ENCODE measurements at regions not wholly inside any gene's neighbourhood (a gene's known extent, or its start where the extent isn't known, plus 50 kb on each side); places are given as distances from the start of the nearest gene placed in this dataset.
A peak's percentile ranks its signal among the peaks of the same experiment; 100 is the strongest.

DNA sequence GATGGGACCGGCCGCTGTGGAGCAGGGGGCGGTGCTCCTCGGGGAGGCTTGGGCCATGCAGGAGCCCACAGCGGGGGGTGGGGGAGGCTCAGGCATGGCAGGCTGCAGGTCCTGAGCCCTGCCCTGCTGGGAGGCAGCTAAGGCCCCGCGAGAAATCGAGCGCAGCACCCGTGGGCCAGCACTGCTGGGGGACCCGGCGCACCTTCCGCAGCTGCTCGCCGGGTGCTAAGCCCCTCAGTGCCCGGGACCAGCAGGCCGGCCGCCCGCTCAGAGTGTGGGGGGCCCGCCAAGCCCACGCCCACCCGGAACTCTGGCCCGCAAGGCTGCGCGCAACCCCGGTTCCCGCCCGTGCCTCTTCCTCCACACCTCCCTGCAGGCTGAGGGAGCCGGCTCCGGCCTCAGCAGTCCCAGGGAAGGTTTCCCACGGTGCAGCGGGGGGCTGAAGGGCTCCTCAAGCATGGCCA, 131.5 kb downstream of the SNX18 start:
- DNase-seq (ENCODE audit: low spot score): no peak

DNA sequence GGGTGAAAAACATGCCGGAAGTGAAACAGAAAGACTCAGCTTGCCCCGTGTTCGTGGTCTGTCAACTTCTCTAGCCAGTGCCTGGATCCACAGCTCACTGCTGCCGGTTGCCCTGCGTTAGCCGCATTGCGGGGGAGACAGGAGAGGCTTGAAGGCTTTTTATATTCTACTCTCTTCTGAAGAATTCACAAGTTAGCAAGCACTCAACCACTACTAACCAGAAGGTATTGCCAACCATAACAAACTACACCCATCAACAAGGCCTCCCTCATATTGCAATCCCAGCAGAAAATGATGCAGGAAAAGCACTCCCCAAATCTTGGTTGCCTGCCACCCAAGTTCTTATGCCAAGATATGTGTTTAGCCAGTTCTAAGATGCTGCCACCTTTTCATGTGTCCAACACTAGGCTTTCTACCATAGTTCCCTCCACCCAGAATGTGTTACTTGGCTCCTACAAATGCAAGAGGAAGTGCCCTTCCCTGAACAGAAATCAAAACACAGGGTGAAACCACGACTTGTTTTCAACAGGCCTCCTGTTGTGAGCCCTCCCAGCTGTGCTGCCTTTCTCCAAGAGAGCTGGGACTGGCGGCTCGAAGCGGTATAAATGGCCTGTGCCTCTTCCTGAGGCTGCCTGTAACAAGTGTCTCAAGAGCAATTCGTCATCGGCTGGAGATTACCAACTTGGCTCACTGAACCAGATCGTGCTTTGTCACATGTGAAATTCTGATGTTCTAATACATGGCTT, 129.0 kb downstream of the SNX18 start:
- DNase-seq (ENCODE audit: low spot score): peak; percentile 73

DNA sequence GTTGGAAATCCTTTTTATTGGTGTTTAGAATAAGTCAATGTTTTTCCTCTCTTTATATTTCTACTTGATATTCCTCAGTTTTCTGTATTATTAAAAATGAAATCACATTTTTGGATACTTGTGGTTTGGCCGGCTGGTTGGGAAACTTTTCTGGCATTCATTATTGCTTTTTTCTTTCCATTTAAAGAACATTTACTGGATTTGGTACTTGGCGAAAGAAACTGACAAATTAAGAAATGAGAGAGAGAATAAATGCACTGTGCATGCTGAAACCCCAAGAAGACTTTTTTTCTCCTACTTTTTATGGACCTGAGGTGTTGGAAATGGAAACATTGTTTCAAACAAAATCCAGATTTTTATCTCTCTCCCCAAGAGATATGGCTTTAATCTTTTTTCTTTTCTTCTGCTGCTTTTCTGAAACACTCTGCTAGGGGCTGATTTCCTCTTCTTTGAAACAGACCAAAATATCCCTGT, 128.4 kb downstream of the SNX18 start:
- no peak for DNase-seq (ENCODE audit: low spot score)

DNA sequence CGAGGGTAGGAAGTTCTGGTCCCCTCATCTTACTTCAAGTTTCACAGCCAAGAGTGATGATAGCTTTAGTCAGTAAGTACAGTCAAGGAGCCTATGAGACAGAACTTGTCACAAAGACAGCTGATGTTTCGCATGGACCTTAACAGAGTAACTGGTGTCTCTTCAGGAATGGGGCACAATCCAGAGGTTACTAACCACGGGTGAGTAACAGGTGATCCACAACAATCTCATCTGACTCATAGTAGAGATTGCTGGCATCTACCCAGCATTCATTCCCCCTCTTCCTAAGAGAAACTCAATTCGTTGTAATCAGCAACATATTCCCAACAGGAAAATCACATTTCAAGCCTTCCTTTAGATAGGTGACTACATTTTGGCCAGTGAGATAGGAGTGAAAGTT, 126.7 kb downstream of the SNX18 start:
- DNase-seq (ENCODE audit: low spot score): peak; percentile 37

DNA sequence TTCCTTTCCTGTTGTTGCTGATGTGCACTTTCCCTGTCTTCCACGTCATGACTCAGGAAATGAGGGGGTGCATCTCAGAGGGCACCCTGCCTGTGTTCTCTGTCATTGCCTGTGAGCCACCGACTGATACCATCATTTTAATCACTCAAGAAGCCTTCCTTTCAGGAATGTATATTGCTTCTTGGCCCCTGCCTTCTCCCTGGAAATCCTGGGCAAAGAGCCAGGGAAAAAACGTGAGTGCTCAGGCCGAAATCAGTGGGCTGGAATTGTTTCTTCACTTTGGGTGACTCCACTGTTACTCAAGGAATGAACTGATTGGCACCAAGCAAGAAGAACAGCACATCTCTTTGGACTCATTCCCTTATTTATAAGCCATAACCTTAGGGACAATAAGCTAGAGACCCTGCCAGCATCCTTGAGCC, 126.1 kb downstream of the SNX18 start:
- DNase-seq (ENCODE audit: low spot score): peak; percentile 17

GRCh38 chr5:54639621-54640020, 122.1 kb downstream of the SNX18 start:
- no peak for DNase-seq (ENCODE audit: low spot score)

DNA sequence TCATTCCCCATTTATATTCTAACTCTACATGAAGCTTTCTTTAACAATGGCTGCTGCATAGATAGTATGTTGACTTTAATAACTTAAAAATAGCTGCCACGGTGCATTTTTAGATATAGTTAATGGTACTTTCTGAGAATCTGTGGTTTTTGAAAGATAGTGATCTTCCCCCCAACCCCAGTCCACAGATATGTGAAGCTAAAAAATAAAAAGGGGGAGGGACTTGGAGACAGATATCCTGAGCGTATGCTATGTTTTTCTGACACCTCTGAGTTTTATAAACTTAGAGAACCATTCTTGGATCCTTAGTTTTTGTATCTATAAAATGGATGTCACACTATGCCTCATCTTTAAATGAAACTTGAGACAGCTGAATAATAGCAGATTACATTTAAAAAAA, 120.5 kb downstream of the SNX18 start:
- no peak for DNase-seq (ENCODE audit: low spot score)

DNA sequence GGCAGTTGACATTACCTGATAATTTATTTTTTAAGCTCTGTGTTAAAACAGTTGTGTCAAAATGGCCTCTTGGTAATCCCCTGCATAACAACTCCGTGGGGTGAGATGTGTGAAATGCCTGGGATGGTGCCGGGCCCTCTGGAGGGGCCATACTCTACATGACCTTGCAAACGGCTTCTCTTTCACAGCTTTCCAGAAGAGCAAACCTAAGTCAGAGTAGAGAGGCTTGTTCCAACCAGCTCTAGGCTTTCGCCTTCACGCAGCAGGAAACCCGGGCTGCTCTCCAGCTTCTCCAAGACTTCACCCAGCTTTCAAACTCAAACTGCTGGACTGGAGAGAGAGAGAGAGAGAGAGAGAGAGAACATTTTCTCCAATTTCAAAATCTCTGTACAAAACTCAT, 120.1 kb downstream of the SNX18 start:
- DNase-seq (ENCODE audit: low spot score): no peak

DNA sequence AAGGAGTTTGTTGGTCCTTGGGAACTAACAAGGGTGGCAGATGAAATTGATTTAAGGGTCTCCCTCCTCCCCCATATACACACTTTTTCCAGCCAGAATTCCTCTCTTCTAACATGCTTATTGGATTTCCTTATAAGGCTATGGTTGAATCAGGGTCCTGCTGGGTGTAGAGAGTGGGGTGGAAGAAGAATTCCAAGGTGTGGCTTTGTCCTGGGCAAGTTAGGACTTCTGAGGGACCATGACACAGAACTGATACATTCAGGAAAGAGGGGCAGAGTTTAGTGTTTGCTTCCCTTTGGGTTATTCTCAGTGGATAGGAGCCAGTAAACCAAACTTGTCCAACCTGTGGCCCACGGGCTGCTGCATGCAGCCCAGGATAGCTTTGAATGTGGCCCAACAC, 116.5 kb downstream of the SNX18 start:
- no peak for DNase-seq (ENCODE audit: low spot score)

DNA sequence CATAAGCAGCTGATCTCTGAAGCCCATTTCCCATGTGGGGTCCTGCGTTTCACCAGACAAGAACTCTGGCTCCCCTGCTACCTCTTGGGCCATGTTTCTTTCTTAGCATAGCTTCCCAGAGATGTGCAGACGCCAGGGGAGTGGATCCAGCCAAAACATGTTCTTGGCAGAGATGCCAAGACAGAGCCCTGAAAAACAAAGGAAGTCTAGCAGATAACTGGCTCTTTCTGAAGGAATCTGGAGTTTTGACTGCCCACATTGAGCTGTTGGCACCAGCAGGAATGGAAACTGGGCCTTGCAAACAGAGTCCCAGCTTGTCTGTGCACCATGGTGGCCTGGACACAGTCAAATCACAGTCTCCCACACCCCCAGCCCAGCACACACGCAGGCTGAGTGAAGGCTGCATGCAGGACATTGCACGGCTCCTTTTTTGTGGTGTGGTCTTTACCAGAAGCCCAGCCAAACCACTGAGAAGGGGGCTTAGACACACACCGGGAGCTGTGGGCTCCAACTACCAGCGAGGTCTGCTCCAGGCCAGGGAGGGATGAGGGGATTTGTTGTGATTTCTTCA, 114.7 kb downstream of the SNX18 start:
- no peak for DNase-seq (ENCODE audit: low spot score)

DNA sequence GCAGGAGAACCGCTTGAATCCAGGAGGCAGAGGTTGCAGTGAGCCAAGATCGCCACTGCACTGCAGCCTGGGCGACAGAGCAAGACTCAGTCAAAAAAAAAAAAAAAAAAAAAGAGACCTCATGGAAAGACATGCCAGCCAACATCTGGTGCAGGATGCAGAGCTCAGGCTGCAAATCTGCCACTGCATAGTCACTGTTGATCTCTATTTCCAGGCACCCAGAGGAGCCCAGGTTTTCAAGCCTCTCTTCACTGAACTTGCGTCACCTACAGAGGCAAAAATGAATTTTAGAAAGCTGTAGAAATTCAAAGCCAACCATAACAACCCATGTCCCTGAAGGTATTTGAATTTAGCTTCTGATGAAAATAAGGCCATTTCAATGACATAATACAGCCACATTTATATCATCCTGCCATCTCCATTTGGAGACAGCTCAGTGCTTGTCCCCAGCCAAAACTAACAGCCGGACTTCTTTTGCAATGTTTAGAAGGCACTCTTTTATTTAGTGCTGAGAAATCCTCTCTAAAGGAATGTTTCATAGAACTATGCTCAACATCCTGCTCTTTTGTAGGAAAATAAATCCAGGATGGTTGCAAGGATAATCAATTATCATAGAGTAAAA, 113.3 kb downstream of the SNX18 start:
- no peak for DNase-seq (ENCODE audit: low spot score)

DNA sequence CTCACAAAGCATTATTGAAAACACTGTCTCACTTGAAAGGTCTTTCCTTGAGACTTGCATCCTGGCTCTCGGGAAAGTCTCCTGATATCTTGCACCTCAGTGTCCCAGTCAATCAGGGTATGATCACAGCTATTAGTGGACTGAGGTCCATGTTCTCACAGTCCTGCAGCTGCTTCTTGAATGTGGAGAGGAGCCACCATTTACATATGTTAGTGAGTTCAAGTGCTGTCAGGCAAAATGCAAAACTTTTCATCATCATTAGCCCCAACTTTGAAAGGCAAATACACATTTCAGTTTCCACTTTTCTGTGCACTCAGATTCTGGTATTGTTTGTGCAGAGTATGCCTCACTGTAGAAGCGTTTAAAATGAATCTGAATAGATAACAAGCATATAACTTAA, 111.6 kb downstream of the SNX18 start:
- no peak for DNase-seq (ENCODE audit: low spot score)

DNA sequence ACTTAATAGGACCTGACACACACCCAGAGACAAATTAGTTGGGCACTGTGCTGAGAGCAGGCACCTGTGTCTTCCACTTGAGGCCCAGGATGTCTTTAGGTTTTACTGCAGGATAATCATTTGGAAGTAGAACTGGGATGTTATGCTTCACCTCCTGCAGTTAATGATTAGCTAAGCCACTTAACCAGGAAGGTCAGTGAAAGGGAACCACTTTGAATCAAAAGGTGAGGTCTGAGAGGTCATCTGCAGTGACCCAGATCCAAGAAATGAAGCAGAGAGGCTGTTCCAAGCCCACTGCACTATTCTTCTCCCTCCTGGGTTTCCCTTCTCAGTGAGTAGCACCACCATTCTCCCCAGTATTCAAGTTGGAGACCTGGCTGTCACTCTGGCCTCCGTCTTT, 110.5 kb downstream of the SNX18 start:
- no peak for DNase-seq (ENCODE audit: low spot score)

GRCh38 chr5:54626407-54626806, 108.8 kb downstream of the SNX18 start:
- DNase-seq (ENCODE audit: low spot score): no peak

GRCh38 chr5:54624805-54625568, 107.4 kb downstream of the SNX18 start:
- DNase-seq (ENCODE audit: low spot score): no peak

GRCh38 chr5:54621709-54622108, 104.2 kb downstream of the SNX18 start:
- DNase-seq (ENCODE audit: low spot score): no peak

DNA sequence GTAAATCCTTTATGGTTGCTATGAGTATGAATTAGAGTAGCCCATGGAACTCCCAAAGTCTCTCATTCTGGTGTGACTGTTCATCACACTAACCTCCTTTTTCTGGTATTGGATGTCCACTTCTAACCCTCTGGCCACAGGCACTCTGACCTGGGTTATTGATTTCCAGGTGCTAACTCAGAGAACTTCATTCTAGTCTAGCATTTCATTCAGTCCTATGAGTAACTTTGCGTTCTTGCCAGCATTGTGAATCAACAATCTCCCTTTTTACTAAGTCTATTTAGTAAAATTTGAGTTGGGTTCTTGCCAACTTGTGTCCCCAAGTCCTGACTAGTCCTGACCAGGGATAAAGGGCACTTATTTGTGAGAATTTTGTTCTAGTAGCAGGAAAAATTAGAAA, 103.5 kb downstream of the SNX18 start:
- DNase-seq (ENCODE audit: low spot score): no peak

DNA sequence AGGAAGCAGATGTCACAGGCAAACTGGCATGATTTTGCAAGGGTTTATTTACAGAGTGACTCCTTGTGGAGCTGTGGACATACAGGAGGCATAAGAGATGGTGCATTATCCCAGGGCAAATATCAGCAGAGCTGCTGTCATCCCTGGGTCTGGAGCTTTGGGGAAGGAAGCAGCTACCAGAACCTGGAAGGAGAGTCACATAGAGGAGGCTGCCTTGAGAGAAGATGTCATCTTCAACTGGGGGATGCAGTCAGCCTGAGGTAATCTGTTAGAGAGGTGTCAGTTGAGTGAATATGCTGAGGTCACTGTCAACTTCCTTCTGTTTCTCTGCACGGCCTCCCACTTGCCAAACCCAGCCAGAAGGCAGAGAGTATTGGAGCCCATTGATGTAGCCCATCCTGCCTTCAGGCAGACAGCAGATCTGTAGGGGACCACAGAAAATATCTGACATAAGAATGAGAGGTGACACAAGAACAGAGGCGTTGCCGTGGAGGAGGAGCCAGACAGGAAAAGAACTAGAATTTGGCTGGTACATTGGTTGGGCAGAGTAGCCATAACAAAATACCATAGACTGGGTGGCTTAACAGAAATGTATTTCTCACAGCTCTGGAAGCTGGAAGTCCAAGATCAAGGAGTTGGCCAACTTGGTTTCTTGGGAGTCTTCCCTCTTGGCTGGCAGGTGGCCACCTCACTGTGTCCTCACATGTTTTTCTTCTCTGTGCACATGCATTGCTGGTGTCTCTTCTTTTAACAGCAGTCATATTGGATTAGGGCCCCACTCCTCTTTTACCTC, 102.8 kb downstream of the SNX18 start:
- DNase-seq (ENCODE audit: low spot score): no peak

DNA sequence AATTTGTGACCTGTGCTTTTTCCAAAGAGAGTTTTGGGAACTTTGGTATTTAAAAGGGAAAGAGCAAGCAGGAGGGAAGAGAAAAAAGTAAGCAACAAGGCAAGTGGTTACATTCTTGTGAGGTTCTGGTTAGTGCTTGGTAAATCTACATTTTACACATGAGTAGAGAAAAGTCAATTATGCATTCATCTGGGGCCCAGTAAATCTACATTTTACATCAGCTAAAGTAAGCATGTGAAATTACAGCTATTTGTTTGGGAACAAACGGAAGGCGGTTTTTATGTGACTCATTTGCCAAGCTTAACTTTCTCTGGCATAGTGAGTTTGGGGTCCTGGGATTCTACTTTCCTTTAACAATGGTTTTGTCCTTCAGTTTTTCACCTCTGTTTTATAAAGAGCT, 102.2 kb downstream of the SNX18 start:
- peak; percentile 21 for DNase-seq (ENCODE audit: low spot score)

DNA sequence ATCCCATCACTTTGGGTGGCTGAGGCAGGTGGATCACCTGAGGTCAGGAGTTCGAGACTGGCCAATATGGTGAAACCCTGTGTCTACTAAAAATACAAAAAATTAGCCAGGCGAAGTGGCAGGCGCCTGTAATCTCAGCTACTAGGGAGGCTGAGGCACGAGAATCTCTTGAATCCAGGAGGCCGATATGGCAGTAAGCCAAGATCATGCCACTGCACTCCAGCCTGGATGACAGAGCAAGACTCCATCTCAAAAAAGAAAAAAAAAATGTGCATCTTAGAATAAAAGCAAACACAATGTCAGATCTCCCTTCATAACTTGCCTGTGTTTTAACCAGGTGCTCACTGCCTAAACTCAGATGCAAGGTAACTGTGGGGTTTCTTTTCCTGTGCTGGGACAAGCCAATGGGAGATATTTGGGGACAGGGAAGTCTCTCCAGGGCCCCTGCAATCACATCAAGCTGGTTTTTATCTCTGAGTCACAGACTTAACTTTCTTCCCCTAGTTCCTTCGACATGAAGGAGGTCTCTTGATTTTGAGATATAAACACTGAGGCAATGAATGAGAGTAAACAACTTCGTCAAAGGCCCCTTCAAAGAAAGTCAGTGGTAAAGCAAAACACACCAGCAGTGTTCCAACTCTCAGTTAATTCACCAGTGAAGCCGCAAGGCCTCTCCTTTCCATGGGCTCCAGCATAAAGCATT, 99.1 kb downstream of the SNX18 start:
- peak; percentile 14 for DNase-seq (ENCODE audit: low spot score)

DNA sequence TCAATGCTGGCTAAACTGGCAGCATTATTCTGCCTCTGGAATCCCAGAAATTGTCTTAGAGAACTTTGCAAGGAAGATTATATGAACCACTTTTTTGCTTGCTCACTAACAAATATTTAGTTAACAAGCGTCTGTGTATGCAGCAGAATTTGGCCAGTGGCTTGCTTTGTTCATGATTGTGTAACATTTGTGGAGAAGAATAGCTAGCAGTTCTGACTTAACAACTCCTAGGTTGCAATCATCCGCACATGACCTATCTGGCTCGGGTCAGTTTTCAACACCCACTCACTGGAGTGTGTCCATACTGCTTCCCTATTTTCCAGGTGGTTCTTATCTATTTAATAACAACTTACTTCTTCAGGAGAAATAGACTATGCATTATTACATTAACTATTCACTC, 98.5 kb downstream of the SNX18 start:
- peak; percentile 55 for DNase-seq (ENCODE audit: low spot score)

All from H4 (cell line).